Heart left ventricle (tissue), 13 donors: ENCODE measurements at regions not wholly inside any gene's neighbourhood (a gene's known extent, or its start where the extent isn't known, plus 50 kb on each side); places are given as distances from the start of the nearest gene placed in this dataset.

Source experiments
- POLR2A ChIP-seq, 2 donors: fragments of 450-650 bp; IDR thresholded peaks; one replicate each; pipeline ENCODE4 v1.6.1; 2017; ENCODE audit warnings: antibody characterized with exemption in 2 of 2, mild to moderate bottlenecking in 2 of 2, moderate library complexity in 2 of 2
- TF ChIP-seq, protein P1 (sequence below), 12 donors: fragments of 200-600 bp; sonication (generic) in 4 of 12; IDR thresholded peaks; one replicate each; pipeline versions ENCODE4 v1.5.0 to v1.8.0; 2018 to 2022; ENCODE audit warnings: antibody characterized with exemption in 12 of 12, mild to moderate bottlenecking in 5 of 12
- donor health status: ischemic (EF 13 %, LVEDD 7.1; RV severe dilation, severe dysfunction).
- donor health status: DM: no; HTN: yes; CAD: no.
- donor health status: DM: no; HTN: no; CAD: no.
- donor health status: ischemic (EF 25% LVEDD 6.9; RV normal size, moderate dysfunction).
- donor health status: ischemic (EF 25% LVEDD 5.7; RV mildly dilated, moderate dysfunction).
- donor health status: ischemic (EF 35%, LVEDD 5.7; RV mildly dilated, moderate dysfunction).
- donor health status: nonischemic (EF 11% LVEDD 7.7; RV severe dilation, severe dysfunction).
- donor health status: DM: yes; HTN: yes; CAD: no.
- donor health status: PGD.
- donor health status: ischemic (EF 29% LVEDD 5.4; RV normal size, mild dysfunction).
- donor health status: nonischemic (EF 23%, LVEDD 6.1; RV moderate dilation, normal function).

DNA sequence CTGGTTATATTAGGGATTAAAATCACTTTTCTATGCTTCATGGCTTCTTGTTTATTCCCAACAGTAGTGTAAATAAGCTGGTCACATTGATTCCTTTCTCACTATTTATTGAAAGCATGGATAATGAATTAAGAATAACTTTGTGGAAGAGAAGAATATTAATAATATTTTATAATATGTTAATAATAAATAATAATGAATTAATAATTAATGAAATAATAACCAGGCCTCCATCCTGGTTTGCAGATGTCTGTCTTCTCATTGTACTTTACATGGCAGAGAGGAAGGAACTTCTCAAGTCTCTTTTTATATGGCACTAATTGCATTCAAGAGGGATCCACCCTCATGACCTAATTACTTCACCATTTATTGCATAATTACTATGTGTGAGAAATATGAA is 473.5 kb downstream of the PTPRC start:
- TF ChIP-seq POLR2A (IDR thresholded peaks at IDR 0.05) = no peak
- TF ChIP-seq, protein P1, sequence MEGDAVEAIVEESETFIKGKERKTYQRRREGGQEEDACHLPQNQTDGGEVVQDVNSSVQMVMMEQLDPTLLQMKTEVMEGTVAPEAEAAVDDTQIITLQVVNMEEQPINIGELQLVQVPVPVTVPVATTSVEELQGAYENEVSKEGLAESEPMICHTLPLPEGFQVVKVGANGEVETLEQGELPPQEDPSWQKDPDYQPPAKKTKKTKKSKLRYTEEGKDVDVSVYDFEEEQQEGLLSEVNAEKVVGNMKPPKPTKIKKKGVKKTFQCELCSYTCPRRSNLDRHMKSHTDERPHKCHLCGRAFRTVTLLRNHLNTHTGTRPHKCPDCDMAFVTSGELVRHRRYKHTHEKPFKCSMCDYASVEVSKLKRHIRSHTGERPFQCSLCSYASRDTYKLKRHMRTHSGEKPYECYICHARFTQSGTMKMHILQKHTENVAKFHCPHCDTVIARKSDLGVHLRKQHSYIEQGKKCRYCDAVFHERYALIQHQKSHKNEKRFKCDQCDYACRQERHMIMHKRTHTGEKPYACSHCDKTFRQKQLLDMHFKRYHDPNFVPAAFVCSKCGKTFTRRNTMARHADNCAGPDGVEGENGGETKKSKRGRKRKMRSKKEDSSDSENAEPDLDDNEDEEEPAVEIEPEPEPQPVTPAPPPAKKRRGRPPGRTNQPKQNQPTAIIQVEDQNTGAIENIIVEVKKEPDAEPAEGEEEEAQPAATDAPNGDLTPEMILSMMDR (IDR thresholded peaks at IDR 0.05) = no peak
